Bronchial epithelial cell (primary cell): ENCODE measurements at regions not wholly inside any gene's neighbourhood (a gene's known extent, or its start where the extent isn't known, plus 50 kb on each side); places are given as distances from the start of the nearest gene placed in this dataset.

Experiments
- DNase-seq: peaks from one replicate; pipeline ENCODE4 v3.0.0-alpha.2; 2010; ENCODE audit warnings: low read depth
- FAIRE-seq: peaks from 2 replicates; lab custom pipeline; 2011; peaks lifted over from hg19 to GRCh38; lab: Jason Lieb, UNC
- H3K27me3 ChIP-seq: 2 replicates; pipeline ENCODE4 v1.5.1; 2011; ENCODE audit warnings: low read length; ENCODE audit not compliant: control insufficient read depth, insufficient read depth
- H3K36me3 ChIP-seq: 2 replicates; pipeline ENCODE4 v1.5.1; 2011; ENCODE audit warnings: low read length; ENCODE audit not compliant: control insufficient read depth, insufficient read depth
- H3K4me3 ChIP-seq: 2 replicates; pipeline ENCODE4 v1.5.1; 2011; ENCODE audit warnings: mild to moderate bottlenecking, low read depth, low read length, control low read depth
- TF ChIP-seq, protein P1 (sequence below): IDR thresholded peaks from 2 replicates; pipeline ENCODE4 v1.5.1; 2011; ENCODE audit warnings: mild to moderate bottlenecking, moderate library complexity, low read length, control low read depth, inconsistent platforms; ENCODE audit not compliant: insufficient read depth, severe bottlenecking

DNA sequence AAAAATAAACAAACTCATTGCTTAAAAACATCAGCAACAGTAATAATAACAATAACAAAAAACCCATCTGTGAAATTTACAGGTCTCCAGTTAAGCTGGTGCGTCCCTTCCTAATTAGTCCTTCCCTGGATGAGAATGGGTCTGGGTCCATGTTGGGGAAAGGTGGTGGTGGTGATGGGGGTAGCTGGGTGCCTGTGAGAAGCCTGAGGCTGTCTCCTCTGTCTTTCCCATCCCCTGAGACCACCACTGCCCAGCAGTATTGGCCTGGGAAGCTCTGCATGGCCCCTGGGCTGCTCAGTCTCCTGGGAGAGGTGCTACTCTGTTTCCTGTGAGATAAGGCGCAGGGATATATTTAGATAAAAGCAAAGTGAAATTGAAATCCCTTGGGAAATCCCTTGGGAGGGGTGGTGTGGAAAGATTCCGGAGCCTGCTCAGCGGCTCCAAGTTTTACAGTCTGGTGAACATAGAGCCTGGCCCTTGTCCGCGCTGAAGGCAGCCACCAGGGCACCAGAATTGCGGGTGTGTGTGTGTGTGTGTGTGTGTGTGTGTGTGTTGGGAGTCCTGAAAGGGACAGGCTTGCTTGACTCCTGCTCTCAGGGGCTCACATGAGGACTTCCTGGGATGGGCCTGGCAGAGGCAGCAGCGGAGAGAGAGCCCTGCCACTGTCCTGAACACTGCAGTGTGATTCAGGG is 150.2 kb downstream of the FOXD2 start:
- Histone ChIP-seq H3K4me3 (no peak overlapping the region), H3K27me3 (peaks cover 7% of the 10 kb centered on the region), H3K36me3 (no peaks in the 10 kb centered on the region)
- DNase-seq (no peak), FAIRE-seq (no peak)
- TF ChIP-seq, protein P1, sequence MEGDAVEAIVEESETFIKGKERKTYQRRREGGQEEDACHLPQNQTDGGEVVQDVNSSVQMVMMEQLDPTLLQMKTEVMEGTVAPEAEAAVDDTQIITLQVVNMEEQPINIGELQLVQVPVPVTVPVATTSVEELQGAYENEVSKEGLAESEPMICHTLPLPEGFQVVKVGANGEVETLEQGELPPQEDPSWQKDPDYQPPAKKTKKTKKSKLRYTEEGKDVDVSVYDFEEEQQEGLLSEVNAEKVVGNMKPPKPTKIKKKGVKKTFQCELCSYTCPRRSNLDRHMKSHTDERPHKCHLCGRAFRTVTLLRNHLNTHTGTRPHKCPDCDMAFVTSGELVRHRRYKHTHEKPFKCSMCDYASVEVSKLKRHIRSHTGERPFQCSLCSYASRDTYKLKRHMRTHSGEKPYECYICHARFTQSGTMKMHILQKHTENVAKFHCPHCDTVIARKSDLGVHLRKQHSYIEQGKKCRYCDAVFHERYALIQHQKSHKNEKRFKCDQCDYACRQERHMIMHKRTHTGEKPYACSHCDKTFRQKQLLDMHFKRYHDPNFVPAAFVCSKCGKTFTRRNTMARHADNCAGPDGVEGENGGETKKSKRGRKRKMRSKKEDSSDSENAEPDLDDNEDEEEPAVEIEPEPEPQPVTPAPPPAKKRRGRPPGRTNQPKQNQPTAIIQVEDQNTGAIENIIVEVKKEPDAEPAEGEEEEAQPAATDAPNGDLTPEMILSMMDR: no peak

DNA sequence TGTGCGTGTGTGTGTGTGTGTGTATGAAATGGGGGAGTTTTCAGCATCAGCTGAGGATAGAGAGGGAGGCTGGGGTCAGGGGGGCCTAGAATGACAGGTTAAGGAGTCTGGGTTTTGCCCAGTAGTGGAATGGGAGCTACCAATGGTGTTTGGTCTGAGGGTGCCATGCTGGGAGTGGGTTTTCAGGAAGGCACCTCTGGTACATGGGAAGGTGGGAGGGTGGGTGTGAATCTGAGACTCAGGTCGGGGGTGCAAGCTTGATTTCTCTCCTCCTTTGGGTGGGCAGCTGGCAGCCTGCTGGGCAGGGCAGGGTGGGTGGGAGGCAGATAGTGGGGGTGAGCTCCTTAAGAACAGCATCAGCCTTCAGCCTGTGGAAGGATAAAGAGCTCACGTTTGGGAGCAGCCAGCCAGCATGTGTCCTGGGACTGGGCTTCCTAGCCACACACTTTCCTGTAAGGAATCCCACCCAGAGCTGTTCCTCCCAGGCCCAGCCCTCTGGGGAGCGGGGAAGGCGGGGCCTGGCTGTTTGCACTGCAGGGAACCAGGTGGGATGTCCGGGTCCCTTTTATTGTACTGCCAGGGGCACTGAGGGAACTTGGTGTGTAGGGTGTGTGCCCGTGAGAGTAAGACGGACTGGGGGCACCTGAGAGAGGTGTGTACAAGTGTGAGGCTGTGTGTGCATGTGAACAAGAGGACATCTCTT is 152.8 kb downstream of the FOXD2 start:
- DNase-seq (no peak), FAIRE-seq (no peak)
- Histone ChIP-seq H3K27me3 (peaks cover 20% of the 10 kb centered on the region), H3K36me3 (no peaks in the 10 kb centered on the region), H3K4me3 (no peak overlapping the region)
- TF ChIP-seq, protein P1: no peak

DNA sequence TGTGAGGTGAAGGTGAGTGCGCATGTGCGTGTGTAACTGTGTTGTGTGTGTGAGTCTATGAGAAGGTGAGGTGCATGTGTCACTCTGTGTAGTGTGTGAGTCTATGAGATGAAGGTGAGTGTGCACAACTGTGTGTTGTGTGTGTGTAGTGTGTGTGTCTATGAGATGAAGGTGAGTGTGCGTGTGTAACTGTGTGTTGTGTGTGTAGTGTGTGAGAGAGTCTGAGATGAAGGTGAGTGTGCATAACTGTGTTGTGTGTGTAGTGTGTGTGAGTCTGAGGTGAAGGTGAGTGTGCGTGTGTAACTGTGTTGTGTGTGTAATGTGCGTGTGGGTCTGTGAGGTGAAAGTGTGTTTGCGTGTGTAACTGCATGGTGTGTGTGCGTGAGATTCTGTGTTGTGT is 154.0 kb downstream of the FOXD2 start:
- TF ChIP-seq, protein P1: no peak
- peaks cover 20% of the 10 kb centered on the region for H3K27me3 ChIP-seq
- no peak overlapping the region for H3K4me3 ChIP-seq
- FAIRE-seq (no peak), DNase-seq (no peak)
- no peaks in the 10 kb centered on the region for H3K36me3 ChIP-seq

DNA sequence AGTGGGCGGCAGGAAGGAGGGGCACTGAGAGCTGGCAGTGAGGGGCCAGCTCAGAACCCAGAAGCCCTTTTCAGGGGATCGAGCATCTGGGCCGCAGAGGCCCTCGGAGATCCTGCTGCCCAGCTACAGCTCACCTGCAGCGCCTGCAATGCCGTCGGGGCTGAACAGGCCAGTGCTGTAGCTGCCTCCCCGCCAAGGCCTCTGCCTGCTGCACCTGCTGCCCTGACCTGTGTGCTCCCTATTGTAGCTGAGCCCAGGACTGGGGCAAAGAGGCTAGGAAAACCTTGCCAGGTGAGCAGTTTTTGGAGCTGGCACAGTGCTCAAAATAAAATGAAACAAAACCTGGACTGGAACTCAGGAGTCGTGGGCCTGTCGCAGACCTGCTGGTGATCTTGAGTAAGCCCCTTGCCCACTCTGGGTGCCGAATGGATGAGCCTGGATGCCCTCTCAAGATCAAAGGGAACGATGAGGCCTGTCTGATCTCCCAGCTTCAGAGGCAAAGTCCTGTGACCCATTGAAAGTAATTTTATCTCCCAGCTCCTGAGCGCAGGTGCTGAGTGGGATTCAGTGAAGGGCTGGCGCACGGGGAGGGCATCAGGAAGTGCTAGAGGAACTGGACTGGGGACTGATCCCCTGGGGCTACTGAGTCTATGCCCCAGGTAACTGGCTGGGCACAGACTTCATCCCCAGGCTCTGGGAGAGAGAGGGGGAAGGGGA is 154.6 kb downstream of the FOXD2 start:
- FAIRE-seq (no peak), DNase-seq (no peak)
- TF ChIP-seq, protein P1: no peak
- Histone ChIP-seq H3K27me3 (peaks cover 20% of the 10 kb centered on the region), H3K4me3 (no peak overlapping the region), H3K36me3 (no peaks in the 10 kb centered on the region)

DNA sequence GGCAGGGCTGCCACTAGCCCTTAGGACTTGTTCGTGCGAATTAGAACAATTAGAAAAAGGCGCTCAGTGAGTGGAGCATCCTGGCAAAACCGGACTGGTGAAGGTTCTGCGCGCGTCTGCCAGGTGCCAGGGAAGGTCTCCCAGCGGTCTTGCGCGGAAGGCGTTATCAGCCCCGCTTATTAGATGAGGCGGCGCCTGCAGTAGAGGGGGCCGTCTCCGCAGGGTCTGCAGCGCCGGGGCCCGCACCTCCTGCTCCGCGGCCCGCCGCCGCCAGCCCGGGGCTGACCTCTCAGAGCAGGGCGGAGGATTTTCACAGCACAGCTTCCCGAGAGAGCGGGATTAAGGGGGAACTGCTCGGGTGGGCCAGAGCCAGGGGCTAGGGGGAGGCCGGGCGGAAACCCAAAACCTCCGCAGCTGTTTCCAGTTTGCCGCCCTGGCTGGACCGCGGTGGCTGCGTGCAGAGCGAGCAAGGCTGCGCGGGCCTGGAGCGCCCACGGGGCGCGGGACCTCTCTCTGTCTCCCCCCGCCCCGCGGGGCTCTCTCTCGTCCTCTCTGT is 155.2 kb downstream of the FOXD2 start:
- DNase-seq (no peak), FAIRE-seq (no peak)
- Histone ChIP-seq H3K36me3 (no peaks in the 10 kb centered on the region), H3K4me3 (no peak overlapping the region), H3K27me3 (peaks cover 20% of the 10 kb centered on the region)
- TF ChIP-seq, protein P1: no peak
